DND-41 (cell line): ENCODE measurements at regions not wholly inside any gene's neighbourhood (a gene's known extent, or its start where the extent isn't known, plus 50 kb on each side); places are given as distances from the start of the nearest gene placed in this dataset.

ENCODE experiments used
- ATAC-seq: fragments of 200-7000 bp; cut with Tn5 transposase; 3 replicates; pipeline ENCODE4 v1.9.1; 2021; ENCODE audit warnings: low read depth; ENCODE audit not compliant: insufficient read depth
- DNase-seq: peaks from one replicate; pipeline ENCODE4 v3.0.0-alpha.2; 2020
- H2AFZ ChIP-seq: 2 replicates; pipeline ENCODE4 v1.6.0; 2012; ENCODE audit warnings: low read depth, low read length
- H3K27ac ChIP-seq: 2 replicates; pipeline ENCODE4 v1.5.1; 2012; ENCODE audit warnings: low read length, inconsistent platforms
- H3K27me3 ChIP-seq: fragments of 200-600 bp; sonication (generic); 2 replicates; pipeline ENCODE4 v1.6.0; 2012; ENCODE audit warnings: low read length, mild to moderate bottlenecking, inconsistent platforms; ENCODE audit not compliant: insufficient read depth, poor library complexity
- H3K36me3 ChIP-seq: 2 replicates; pipeline ENCODE4 v1.5.1; 2012; ENCODE audit warnings: low read length, inconsistent platforms; ENCODE audit not compliant: insufficient read depth
- H3K4me1 ChIP-seq: 2 replicates; pipeline ENCODE4 v1.5.1; 2012; ENCODE audit warnings: mild to moderate bottlenecking, low read length; ENCODE audit not compliant: insufficient read depth
- H3K4me2 ChIP-seq: 2 replicates; pipeline ENCODE4 v1.6.0; 2012; ENCODE audit warnings: mild to moderate bottlenecking, moderate library complexity, low read length, inconsistent platforms; ENCODE audit not compliant: insufficient read depth
- H3K4me3 ChIP-seq, 2 experiments: fragments of 200-600 bp in 1 of 2; shearing (Covaris generic) in 1 of 2; 2 replicates each; pipeline ENCODE4 v1.5.1; 2012 to 2016; ENCODE audit warnings: inconsistent platforms in 2 of 2, low read length in 2 of 2, mild to moderate bottlenecking in 2 of 2, low read depth in 1 of 2, moderate library complexity in 1 of 2
- H3K79me2 ChIP-seq: 2 replicates; pipeline ENCODE4 v1.6.0; 2012; ENCODE audit warnings: low read length, inconsistent platforms; ENCODE audit not compliant: insufficient read depth
- H3K9ac ChIP-seq: 2 replicates; pipeline ENCODE4 v1.6.0; 2012; ENCODE audit warnings: low read depth, mild to moderate bottlenecking, inconsistent platforms, low read length, moderate library complexity
- H3K9me3 ChIP-seq: 2 replicates; pipeline ENCODE4 v1.5.1; 2012; ENCODE audit warnings: low read length, moderate library complexity, mild to moderate bottlenecking, inconsistent platforms; ENCODE audit not compliant: insufficient read depth, severe bottlenecking
- H4K20me1 ChIP-seq: 2 replicates; pipeline ENCODE4 v1.6.0; 2012; ENCODE audit warnings: low read length; ENCODE audit not compliant: insufficient read depth
- EZH2 ChIP-seq: IDR thresholded peaks from 3 replicates; pipeline ENCODE4 v1.6.1; 2012; ENCODE audit warnings: borderline replicate concordance, low read depth, mild to moderate bottlenecking, moderate library complexity, low read length, inconsistent platforms; ENCODE audit not compliant: severe bottlenecking
- TF ChIP-seq, protein P1 (sequence below): IDR thresholded peaks from 2 replicates; pipeline ENCODE4 v1.5.1; 2012; ENCODE audit warnings: borderline replicate concordance, low read length, moderate library complexity, mild to moderate bottlenecking; ENCODE audit not compliant: poor library complexity, severe bottlenecking; ENCODE audit errors: extremely low read depth

DNA sequence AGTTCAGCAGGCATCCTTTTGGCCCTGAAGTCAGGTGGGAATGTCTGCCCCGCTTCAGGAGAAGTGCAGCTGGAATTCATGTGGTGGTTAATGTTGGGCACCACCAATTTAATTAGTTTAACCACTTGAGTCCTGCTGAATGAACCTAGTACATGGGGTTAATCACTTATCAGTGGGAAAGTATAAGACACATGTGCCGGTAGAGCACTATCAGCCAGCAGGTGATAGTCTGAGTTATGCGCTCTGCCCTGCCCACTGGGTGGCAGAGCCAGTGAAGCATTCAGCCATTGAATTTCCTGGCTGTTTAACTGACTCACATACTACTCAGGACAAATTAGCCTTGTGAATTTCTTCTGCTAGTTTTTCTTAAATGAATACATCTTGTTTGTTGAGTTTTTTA lies 789.7 kb upstream of the PRR20A start:
- TF ChIP-seq EZH2, result no peak
- TF ChIP-seq, protein P1, sequence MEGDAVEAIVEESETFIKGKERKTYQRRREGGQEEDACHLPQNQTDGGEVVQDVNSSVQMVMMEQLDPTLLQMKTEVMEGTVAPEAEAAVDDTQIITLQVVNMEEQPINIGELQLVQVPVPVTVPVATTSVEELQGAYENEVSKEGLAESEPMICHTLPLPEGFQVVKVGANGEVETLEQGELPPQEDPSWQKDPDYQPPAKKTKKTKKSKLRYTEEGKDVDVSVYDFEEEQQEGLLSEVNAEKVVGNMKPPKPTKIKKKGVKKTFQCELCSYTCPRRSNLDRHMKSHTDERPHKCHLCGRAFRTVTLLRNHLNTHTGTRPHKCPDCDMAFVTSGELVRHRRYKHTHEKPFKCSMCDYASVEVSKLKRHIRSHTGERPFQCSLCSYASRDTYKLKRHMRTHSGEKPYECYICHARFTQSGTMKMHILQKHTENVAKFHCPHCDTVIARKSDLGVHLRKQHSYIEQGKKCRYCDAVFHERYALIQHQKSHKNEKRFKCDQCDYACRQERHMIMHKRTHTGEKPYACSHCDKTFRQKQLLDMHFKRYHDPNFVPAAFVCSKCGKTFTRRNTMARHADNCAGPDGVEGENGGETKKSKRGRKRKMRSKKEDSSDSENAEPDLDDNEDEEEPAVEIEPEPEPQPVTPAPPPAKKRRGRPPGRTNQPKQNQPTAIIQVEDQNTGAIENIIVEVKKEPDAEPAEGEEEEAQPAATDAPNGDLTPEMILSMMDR, result no peak
- H3K27me3 ChIP-seq, result no peaks in the 10 kb centered on the region
- ATAC-seq (no peak), DNase-seq (no peak)
- H3K4me3 ChIP-seq, result no peak overlapping the region
- no peaks in the 10 kb centered on the region for H3K79me2 ChIP-seq
- no peak overlapping the region for H2AFZ ChIP-seq
- H3K9ac ChIP-seq, result no peak overlapping the region
- H3K4me2 ChIP-seq, result no peak overlapping the region
- no peaks in the 10 kb centered on the region for H3K4me1 ChIP-seq
- H3K27ac ChIP-seq, result no peak overlapping the region
- no peaks in the 10 kb centered on the region for H4K20me1 ChIP-seq
- no peaks in the 10 kb centered on the region for H3K9me3 ChIP-seq
- no peaks in the 10 kb centered on the region for H3K36me3 ChIP-seq

DNA sequence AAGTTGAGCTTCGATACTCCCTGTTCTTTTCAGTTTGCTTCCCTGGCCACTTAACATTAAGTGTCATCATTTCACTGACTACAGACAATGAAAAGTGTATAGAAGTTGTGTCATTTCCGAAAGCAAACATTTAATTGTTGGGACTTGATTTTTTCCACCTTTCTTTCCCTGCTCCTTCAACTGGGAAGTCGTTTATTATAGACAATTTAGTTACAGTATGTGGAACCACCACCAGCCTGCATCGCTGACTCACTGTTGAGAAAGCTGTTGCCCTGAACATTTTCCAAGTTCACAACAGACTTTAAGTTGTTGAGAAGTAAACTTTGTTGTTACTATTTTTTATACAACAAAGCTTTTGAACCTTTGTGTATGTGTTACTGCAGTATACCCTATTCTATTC lies 788.4 kb upstream of the PRR20A start:
- H3K79me2 ChIP-seq, result no peaks in the 10 kb centered on the region
- H3K4me2 ChIP-seq, result no peak overlapping the region
- no peak overlapping the region for H3K9ac ChIP-seq
- TF ChIP-seq EZH2, result no peak
- no peaks in the 10 kb centered on the region for H3K4me1 ChIP-seq
- H4K20me1 ChIP-seq, result no peaks in the 10 kb centered on the region
- no peak overlapping the region for H2AFZ ChIP-seq
- H3K9me3 ChIP-seq, result no peaks in the 10 kb centered on the region
- H3K27me3 ChIP-seq, result no peaks in the 10 kb centered on the region
- H3K36me3 ChIP-seq, result no peaks in the 10 kb centered on the region
- ATAC-seq (no peak), DNase-seq (no peak)
- no peak overlapping the region for H3K27ac ChIP-seq
- H3K4me3 ChIP-seq, result no peak overlapping the region

DNA sequence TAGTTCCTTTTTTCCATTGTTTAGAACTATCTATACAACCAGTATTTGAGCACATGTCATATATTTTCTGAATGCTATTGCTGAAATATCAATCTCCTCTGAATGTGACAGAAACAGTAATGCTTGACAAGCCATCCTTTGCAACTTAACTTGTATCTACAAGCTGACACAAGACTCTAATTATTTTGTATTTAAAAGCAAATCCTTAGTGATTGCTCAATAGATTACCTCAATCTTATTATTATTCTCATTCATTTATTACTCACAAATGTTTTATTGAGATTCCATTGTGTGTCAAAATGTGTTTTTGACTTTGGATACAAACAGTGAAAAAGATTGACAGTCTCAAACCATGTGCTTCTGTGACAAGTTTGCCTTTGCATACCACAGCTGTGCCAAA lies 787.8 kb upstream of the PRR20A start:
- Histone ChIP-seq H3K27ac (no peak overlapping the region), H4K20me1 (no peaks in the 10 kb centered on the region), H3K36me3 (no peaks in the 10 kb centered on the region), H3K9ac (no peak overlapping the region), H3K79me2 (no peaks in the 10 kb centered on the region), H2AFZ (no peak overlapping the region), H3K27me3 (no peaks in the 10 kb centered on the region), H3K4me2 (no peak overlapping the region), H3K4me1 (no peaks in the 10 kb centered on the region), H3K9me3 (no peaks in the 10 kb centered on the region), H3K4me3 (no peak overlapping the region)
- ATAC-seq (no peak), DNase-seq (no peak)
- TF ChIP-seq, protein P1, result no peak

DNA sequence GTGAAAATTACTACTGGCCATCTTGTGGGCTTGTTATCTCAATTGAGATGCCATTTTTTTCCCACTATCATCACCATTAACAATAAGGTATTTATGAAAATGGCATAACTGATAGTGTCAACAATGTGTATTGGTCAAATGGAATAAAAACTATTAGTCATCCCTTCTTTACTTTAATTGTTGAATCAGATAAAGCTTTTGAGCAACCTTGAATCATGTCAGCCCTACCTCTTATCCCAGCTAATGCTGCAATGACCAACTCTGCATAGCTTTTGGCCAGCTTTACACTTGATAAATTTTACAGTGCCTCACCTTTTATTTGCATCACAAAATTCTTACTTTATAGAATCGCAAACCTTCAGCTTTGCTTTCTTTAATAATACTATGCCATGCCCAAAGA lies 784.0 kb upstream of the PRR20A start:
- Histone ChIP-seq H3K79me2 (no peaks in the 10 kb centered on the region), H2AFZ (no peak overlapping the region)
- no peak for ATAC-seq

More for the DNA sequence above, 784.0 kb upstream of the PRR20A start:
- Histone ChIP-seq H3K9ac (no peak overlapping the region), H3K36me3 (no peaks in the 10 kb centered on the region), H3K4me1 (no peaks in the 10 kb centered on the region), H4K20me1 (no peaks in the 10 kb centered on the region), H3K27me3 (no peaks in the 10 kb centered on the region), H3K9me3 (no peaks in the 10 kb centered on the region), H3K4me3 (no peak overlapping the region), H3K4me2 (no peak overlapping the region), H3K27ac (no peak overlapping the region)
- DNase-seq, result no peak
- TF ChIP-seq EZH2, result no peak
- TF ChIP-seq, protein P1, result no peak
